ENCODE measurements at regions not wholly inside any gene's neighbourhood (a gene's known extent, or its start where the extent isn't known, plus 50 kb on each side); places are given as distances from the start of the nearest gene placed in this dataset.

DNA sequence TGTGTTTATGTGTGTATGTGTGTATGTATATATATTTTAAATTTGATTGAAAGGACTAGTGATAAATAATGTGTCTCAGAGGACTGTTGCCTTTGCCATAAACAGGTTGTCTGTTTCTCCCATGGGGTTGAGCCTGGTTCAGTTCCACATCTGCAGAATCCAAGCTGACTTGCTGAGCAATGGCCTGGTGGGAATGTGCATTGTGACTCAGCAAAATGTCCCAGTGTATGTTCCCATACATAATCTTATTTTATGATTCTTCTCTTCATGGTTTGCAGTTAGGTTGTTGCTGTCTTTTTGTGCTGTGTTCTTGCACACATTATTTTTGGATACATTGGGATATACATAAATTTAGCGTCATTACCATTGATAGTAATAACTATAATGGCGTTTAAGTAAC lies 115.6 kb upstream of the SLC24A3 start:
- 100% methylated on average over 1 of the region's 2 CpGs for WGBS (ENCODE audit: insufficient coverage)
- no peaks in the 10 kb centered on the region for H3K4me1 ChIP-seq (ENCODE audit: control insufficient read depth in 1 of 2, extremely low read depth in 1 of 2, insufficient read depth in 2 of 2, low read length in 2 of 2)
- Mint-ChIP-seq H3K9me3 (no peaks in the 10 kb centered on the region), H3K27me3 (no peaks in the 10 kb centered on the region), H3K36me3 (no peaks in the 10 kb centered on the region), H3K4me1 (no peaks in the 10 kb centered on the region), H3K27ac (no peak overlapping the region), H3K4me3 (no peak overlapping the region)
- no peaks in the 10 kb centered on the region for H3K9me3 ChIP-seq
- CTCF ChIA-PET, result no interaction called here
- H3K36me3 ChIP-seq (ENCODE audit: control insufficient read depth in 2 of 2, extremely low read depth in 1 of 2, insufficient read depth in 1 of 2, low read length in 1 of 2), result no peaks in the 10 kb centered on the region
- no peak overlapping the region for H3K27ac ChIP-seq (ENCODE audit: low read length)
- H3K27me3 ChIP-seq (replicated peaks in 1 of 2; ENCODE audit: control insufficient read depth in 2 of 2, extremely low read depth in 1 of 2, insufficient read depth in 2 of 2, low read length in 1 of 2), result peaks cover 0 to 4% of the 10 kb centered on the region in 2 experiments
- ATAC-seq (replicated peaks in 1 of 4) (no peak), DNase-seq (no peak)
- H3K4me3 ChIP-seq (ENCODE audit: control insufficient read depth in 1 of 2, extremely low read depth in 1 of 2, low read length in 1 of 2), result no peak overlapping the region
- POLR2A ChIA-PET, result no interaction called here

DNA sequence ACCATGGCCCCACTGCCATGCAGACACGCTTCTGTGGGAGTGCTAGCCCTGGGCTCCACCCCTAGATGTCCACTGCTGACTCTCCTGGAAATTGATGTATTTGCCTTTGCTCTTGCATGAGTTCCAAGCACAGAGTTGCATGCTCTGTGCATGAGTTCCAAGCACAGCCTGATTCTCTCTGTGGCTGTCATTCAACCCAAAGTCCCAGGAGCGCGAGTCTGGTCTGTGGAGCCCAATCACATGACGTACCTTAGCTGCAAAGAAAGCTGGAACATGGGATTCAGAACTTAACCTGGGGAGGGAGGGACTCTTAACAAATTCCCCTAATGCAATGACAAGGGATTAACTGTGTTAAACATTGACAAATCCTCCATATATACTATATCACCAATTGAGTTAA lies 114.3 kb upstream of the SLC24A3 start:
- Mint-ChIP-seq H3K4me3 (no peak overlapping the region), H3K27me3 (no peaks in the 10 kb centered on the region), H3K4me1 (no peaks in the 10 kb centered on the region), H3K36me3 (no peaks in the 10 kb centered on the region), H3K27ac (no peak overlapping the region), H3K9me3 (peaks cover 0 to 3% (median 0%) of the 10 kb centered on the region in 3 donors)
- DNase-seq, result no peak
- H3K4me3 ChIP-seq (ENCODE audit: control insufficient read depth in 1 of 2, extremely low read depth in 1 of 2, low read length in 1 of 2), result no peak overlapping the region
- H3K27me3 ChIP-seq (replicated peaks in 1 of 2; ENCODE audit: control insufficient read depth in 2 of 2, extremely low read depth in 1 of 2, insufficient read depth in 2 of 2, low read length in 1 of 2), result peaks cover 0 to 4% of the 10 kb centered on the region in 2 experiments
- no peaks in the 10 kb centered on the region for H3K4me1 ChIP-seq (ENCODE audit: control insufficient read depth in 1 of 2, extremely low read depth in 1 of 2, insufficient read depth in 2 of 2, low read length in 2 of 2)
- 71% methylated on average over 1 of the region's 4 CpGs for WGBS (ENCODE audit: insufficient coverage)
- no peaks in the 10 kb centered on the region for H3K36me3 ChIP-seq (ENCODE audit: control insufficient read depth in 2 of 2, extremely low read depth in 1 of 2, insufficient read depth in 1 of 2, low read length in 1 of 2)
- CTCF ChIA-PET, result no interaction called here
- H3K27ac ChIP-seq (ENCODE audit: low read length), result no peak overlapping the region
- no peak for ATAC-seq (replicated peaks in 1 of 4)
- H3K9me3 ChIP-seq, result no peaks in the 10 kb centered on the region
- POLR2A ChIA-PET, result no interaction called here

DNA sequence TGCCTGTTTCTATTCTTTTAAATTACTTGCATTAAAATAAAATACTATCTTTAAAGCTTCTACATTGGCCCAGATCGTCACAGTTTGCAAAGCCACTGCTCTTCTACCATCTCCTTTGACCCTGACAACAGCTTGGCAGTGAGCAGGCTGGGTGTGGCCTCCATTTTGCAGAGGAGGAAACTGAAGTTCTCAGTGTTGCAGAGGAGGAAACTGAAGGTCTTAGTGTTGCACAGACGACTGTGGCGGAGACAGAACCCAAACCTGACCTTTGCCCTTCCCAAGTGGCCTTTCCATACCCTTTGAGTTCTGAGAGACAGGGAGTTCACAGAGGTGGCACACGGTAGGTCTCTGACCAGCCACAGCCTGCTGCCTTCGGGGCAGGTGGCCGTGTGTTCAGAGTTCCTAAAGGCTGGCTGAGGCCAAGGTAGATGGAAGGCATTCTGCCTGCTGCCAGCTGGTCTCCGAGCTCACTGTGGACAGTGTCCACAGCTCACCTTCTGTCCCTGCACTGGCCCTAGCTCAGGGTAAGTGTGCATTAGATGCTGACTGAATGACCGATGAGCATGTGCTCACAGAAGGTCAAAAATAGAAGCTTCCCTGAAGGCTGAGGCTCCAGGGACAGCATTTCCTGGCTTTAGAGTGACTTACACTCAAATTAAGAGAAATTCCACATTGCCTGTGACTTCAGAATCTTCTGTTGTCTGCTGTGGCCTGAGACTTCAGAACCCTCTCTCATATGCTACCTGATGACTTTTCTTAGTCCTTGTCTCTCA lies 113.5 kb upstream of the SLC24A3 start:
- H3K9me3 Mint-ChIP-seq, result peaks cover 0 to 3% (median 0%) of the 10 kb centered on the region in 3 donors
- CTCF ChIA-PET, result no interaction called here
- no peaks in the 10 kb centered on the region for H3K4me1 ChIP-seq (ENCODE audit: control insufficient read depth in 1 of 2, extremely low read depth in 1 of 2, insufficient read depth in 2 of 2, low read length in 2 of 2)
- H3K36me3 Mint-ChIP-seq, result no peaks in the 10 kb centered on the region
- no peak overlapping the region for H3K27ac ChIP-seq (ENCODE audit: low read length)
- POLR2A ChIA-PET, result no interaction called here
- no peaks in the 10 kb centered on the region for H3K4me1 Mint-ChIP-seq
- ATAC-seq (replicated peaks in 1 of 4), result no peak
- no peak overlapping the region for H3K27ac Mint-ChIP-seq
- 82% methylated on average over 6 of the region's 8 CpGs for WGBS (ENCODE audit: insufficient coverage)
- no peak overlapping the region for H3K4me3 ChIP-seq (ENCODE audit: control insufficient read depth in 1 of 2, extremely low read depth in 1 of 2, low read length in 1 of 2)
- no peaks in the 10 kb centered on the region for H3K36me3 ChIP-seq (ENCODE audit: control insufficient read depth in 2 of 2, extremely low read depth in 1 of 2, insufficient read depth in 1 of 2, low read length in 1 of 2)
- H3K27me3 ChIP-seq (replicated peaks in 1 of 2; ENCODE audit: control insufficient read depth in 2 of 2, extremely low read depth in 1 of 2, insufficient read depth in 2 of 2, low read length in 1 of 2), result peaks cover 0 to 4% of the 10 kb centered on the region in 2 experiments
- no peak for DNase-seq
- H3K4me3 Mint-ChIP-seq, result no peak overlapping the region
- H3K27me3 Mint-ChIP-seq, result no peaks in the 10 kb centered on the region
- H3K9me3 ChIP-seq, result no peaks in the 10 kb centered on the region

DNA sequence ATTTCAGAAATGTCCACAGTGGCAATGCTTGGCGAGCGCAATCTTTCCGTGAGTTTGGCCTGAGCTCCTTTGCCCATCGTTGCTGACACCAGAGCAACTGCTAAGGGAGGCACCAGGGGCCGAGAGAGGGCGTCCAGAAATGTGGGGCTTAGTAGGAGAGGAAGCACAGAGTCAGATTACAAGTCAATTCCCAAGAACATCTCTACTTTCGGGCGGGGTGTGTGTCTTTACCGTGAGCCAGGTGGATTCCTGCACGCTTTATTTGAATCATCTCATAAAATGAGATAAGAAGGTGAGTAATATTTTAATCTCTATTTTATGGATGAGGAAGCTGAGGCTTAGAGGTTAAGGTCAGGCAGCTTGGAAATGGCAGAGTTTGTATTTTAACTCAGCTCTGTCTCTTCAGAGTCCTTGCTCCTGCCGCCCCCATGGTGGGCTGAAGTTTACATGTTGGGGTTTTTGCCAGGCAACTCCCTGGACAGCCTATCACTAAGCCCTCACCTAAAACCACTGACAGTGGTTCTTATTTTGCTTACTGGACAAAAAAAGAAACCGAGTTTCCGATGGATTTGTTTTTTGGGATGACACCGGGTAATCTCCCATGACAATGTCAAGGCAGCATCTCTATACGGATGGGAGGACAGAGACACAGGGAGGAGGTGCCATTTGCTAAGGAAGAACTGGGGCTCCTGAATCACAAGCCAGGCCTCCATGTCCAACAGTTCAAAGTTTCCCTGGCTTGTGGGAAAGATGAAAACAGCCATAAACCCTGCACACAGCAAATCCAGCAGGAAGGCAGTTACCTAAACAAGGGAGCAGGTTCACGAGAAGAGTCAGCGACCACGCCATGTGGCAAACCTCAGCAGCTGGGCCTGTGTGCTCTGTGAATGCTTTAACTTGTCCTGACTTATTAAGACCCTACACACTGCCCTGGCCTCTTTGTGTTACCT lies 112.6 kb upstream of the SLC24A3 start:
- CTCF ChIA-PET, result no interaction called here
- Mint-ChIP-seq H3K9me3 (peaks cover 0 to 3% (median 0%) of the 10 kb centered on the region in 3 donors), H3K4me3 (no peak overlapping the region)

DNA sequence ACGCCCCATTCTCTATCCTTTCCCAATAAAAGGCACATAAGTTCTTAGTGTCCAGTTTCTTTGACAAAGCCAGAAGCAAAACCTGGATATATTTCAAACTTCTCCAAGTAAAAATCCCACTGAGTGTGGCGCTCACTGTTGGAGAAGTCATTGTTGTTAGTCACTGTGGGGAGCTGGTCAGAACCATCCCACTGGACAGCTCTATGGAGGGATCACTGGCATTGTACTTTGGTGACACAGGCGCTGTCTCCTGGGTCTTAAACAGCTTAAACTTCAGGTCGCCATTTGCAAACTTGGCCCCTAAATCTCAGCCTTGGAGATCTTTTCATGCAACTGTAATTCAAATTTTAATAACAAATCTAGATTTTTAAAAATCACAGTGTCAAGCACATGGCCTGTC lies 111.5 kb upstream of the SLC24A3 start:
- POLR2A ChIA-PET, result no interaction called here
- Histone ChIP-seq H3K27ac (ENCODE audit: low read length) (no peak overlapping the region), H3K27me3 (replicated peaks in 1 of 2; ENCODE audit: control insufficient read depth in 2 of 2, extremely low read depth in 1 of 2, insufficient read depth in 2 of 2, low read length in 1 of 2) (no peaks in the 10 kb centered on the region), H3K36me3 (ENCODE audit: control insufficient read depth in 2 of 2, extremely low read depth in 1 of 2, insufficient read depth in 1 of 2, low read length in 1 of 2) (no peaks in the 10 kb centered on the region), H3K4me1 (ENCODE audit: control insufficient read depth in 1 of 2, extremely low read depth in 1 of 2, insufficient read depth in 2 of 2, low read length in 2 of 2) (no peaks in the 10 kb centered on the region), H3K4me3 (ENCODE audit: control insufficient read depth in 1 of 2, extremely low read depth in 1 of 2, low read length in 1 of 2) (no peak overlapping the region), H3K9me3 (no peaks in the 10 kb centered on the region)
- Mint-ChIP-seq H3K27me3 (no peaks in the 10 kb centered on the region), H3K4me1 (no peaks in the 10 kb centered on the region), H3K9me3 (peaks cover 0 to 3% (median 0%) of the 10 kb centered on the region in 3 donors), H3K36me3 (no peaks in the 10 kb centered on the region), H3K27ac (no peak overlapping the region), H3K4me3 (no peak overlapping the region)
- WGBS (ENCODE audit: insufficient coverage), result 72% methylated on average over 2 of the region's 4 CpGs
- CTCF ChIA-PET, result no interaction called here
- ATAC-seq (replicated peaks in 1 of 4) (no peak), DNase-seq (no peak)

More for the DNA sequence above, 112.6 kb upstream of the SLC24A3 start:
- H3K36me3 ChIP-seq (ENCODE audit: control insufficient read depth in 2 of 2, extremely low read depth in 1 of 2, insufficient read depth in 1 of 2, low read length in 1 of 2), result no peaks in the 10 kb centered on the region
- Mint-ChIP-seq H3K36me3 (no peaks in the 10 kb centered on the region), H3K27ac (no peak overlapping the region), H3K4me1 (no peaks in the 10 kb centered on the region), H3K27me3 (no peaks in the 10 kb centered on the region)
- peaks cover 0 to 4% of the 10 kb centered on the region in 2 experiments for H3K27me3 ChIP-seq (replicated peaks in 1 of 2; ENCODE audit: control insufficient read depth in 2 of 2, extremely low read depth in 1 of 2, insufficient read depth in 2 of 2, low read length in 1 of 2)
- no peak for ATAC-seq (replicated peaks in 1 of 4)
- DNase-seq, result no peak
- H3K9me3 ChIP-seq, result no peaks in the 10 kb centered on the region
- H3K4me3 ChIP-seq (ENCODE audit: control insufficient read depth in 1 of 2, extremely low read depth in 1 of 2, low read length in 1 of 2), result no peak overlapping the region
- H3K27ac ChIP-seq (ENCODE audit: low read length), result no peak overlapping the region
- POLR2A ChIA-PET, result no interaction called here
- no peaks in the 10 kb centered on the region for H3K4me1 ChIP-seq (ENCODE audit: control insufficient read depth in 1 of 2, extremely low read depth in 1 of 2, insufficient read depth in 2 of 2, low read length in 2 of 2)
- WGBS (ENCODE audit: insufficient coverage), result 80% methylated on average over 12 of the region's 18 CpGs

DNA sequence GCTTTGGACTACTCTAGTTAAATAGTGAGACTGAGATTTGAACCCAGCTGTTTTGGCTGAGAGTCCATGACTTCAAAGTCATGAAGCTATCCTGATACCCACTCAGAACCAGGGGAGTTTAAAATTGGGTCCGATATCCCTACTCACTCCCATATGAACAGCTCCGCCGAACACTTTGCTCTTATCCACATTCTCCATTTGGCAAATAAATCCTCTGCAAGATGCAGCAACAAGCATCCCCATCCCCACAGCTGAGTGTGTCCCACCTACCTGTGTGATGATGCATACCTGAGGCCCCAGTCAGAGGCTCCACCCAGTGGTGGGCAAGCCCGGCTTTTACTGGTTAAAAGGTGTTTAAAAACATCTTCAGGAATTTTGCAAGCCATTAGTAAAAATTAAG lies 108.3 kb upstream of the SLC24A3 start:
- Mint-ChIP-seq H3K27me3 (no peaks in the 10 kb centered on the region), H3K4me3 (no peak overlapping the region), H3K9me3 (peaks cover 0 to 3% (median 0%) of the 10 kb centered on the region in 3 donors), H3K27ac (no peak overlapping the region), H3K36me3 (no peaks in the 10 kb centered on the region), H3K4me1 (no peaks in the 10 kb centered on the region)
- Histone ChIP-seq H3K27me3 (replicated peaks in 1 of 2; ENCODE audit: control insufficient read depth in 2 of 2, extremely low read depth in 1 of 2, insufficient read depth in 2 of 2, low read length in 1 of 2) (no peaks in the 10 kb centered on the region), H3K4me3 (ENCODE audit: control insufficient read depth in 1 of 2, extremely low read depth in 1 of 2, low read length in 1 of 2) (no peak overlapping the region), H3K9me3 (no peaks in the 10 kb centered on the region), H3K4me1 (ENCODE audit: control insufficient read depth in 1 of 2, extremely low read depth in 1 of 2, insufficient read depth in 2 of 2, low read length in 2 of 2) (no peaks in the 10 kb centered on the region), H3K27ac (ENCODE audit: low read length) (no peak overlapping the region), H3K36me3 (ENCODE audit: control insufficient read depth in 2 of 2, extremely low read depth in 1 of 2, insufficient read depth in 1 of 2, low read length in 1 of 2) (no peaks in the 10 kb centered on the region)
- WGBS (ENCODE audit: insufficient coverage), result 95% methylated on average over 3 of the region's 4 CpGs
- POLR2A ChIA-PET, result no interaction called here
- CTCF ChIA-PET, result no interaction called here
- ATAC-seq (replicated peaks in 1 of 4), result no peak
- no peak for DNase-seq

Data from T-cell (primary cell).